ENCODE measurements at regions not wholly inside any gene's neighbourhood (a gene's known extent, or its start where the extent isn't known, plus 50 kb on each side); places are given as distances from the start of the nearest gene placed in this dataset.

DNA sequence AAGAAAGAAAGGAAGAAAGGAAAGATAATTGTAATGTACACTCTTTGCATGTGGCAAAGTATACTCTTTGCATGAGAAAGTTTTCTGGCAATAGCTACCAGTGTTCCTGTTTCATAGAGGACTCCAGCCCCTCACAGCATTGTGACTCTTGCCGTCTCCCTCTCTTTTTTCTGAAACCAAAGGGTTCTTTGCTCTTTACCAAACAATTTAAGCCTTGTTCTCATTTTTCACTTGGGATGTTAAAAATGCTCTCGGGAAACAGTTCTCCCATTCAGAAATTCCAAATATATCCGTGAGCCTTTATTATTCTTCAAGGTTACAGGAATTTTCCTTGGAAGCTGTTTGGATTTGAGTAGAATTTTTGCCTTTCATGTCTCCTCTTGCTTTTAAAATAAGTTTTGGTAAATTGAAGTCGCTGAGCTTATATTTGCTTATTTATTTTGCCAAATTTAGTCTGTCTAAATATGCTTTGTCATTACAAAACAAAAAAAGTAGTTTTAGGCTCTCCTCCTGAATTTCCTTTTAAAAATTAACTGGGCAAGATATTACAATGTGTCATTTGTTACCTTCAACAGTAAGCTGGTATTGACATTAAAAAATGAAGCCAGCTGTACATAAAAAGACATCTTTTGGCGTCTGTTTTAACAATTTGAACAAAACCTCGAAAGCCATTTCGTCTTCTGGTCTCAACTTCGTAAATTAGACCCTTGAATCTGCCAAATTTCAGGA lies 103.8 kb upstream of the ARMC2 start:
- TF ChIP-seq POLR2AphosphoS5 (IDR thresholded peaks at IDR 0.05; ENCODE audit: low read depth, low read length) (no peak), POLR2A (IDR thresholded peaks at IDR 0.05; ENCODE audit: low read depth, low read length) (no peak), TAF1 (IDR thresholded peaks at IDR 0.05; ENCODE audit: low read depth, low read length) (no peak), SPI1 (IDR thresholded peaks at IDR 0.05; ENCODE audit: low read depth, low read length) (no peak), PAX5 (IDR thresholded peaks at IDR 0.05; ENCODE audit: insufficient read depth, low read length, severe bottlenecking) (no peak)

Data from GM12891 (cell line).